GM21526 (cell line): ENCODE measurements at regions not wholly inside any gene's neighbourhood (a gene's known extent, or its start where the extent isn't known, plus 50 kb on each side); places are given as distances from the start of the nearest gene placed in this dataset.

Experiments
- ATAC-seq: cut with Tn5 transposase; IDR thresholded peaks from one replicate; pipeline ENCODE4 v1.9.1; 2021; ENCODE audit warnings: moderate library complexity; ENCODE audit not compliant: unreplicated experiment, low FRiP score

DNA sequence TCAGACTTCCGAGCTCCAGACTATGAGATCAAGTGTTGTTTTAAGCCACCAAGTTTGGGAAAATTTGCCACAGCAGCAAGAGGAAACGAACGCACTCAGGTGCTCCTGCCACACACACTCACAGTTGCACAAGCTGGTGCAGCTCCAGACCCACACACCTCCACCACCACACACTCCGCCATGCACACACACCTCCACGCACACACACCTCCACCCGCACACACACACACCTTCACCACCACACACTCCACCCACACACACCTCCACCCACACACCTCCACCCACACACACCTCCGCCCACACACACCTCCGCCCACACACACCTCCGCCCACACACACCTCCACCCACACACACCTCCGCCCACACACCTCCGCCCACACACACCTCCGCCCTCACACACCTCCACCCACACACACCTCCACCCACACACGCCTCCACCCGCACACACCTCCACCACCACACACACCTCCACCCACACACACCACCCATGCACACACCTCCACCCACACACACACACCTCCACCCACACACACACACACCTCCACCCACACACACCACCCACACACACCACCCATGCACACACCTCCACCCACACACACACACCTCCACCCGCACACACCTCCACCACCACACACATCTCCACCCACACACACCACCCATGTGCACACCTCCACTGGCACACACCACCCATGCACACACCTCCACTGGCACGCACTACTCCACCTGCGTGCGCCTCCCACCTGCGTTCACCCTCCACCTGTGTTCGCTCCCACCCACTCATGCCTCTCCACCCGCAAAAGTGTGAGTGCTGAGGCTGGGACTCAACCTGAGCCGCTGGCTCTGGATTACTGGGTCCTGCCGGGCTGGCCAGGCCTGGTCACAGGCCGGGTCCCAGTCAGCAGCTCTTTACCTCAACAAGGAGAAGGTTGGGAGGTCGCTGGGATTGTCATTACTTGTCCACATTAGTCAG, 175.6 kb downstream of the BMP7 start:
- ATAC-seq, result no peak

GRCh38 chr20:57091748-57092111, 174.7 kb downstream of the BMP7 start:
- no peak for ATAC-seq

DNA sequence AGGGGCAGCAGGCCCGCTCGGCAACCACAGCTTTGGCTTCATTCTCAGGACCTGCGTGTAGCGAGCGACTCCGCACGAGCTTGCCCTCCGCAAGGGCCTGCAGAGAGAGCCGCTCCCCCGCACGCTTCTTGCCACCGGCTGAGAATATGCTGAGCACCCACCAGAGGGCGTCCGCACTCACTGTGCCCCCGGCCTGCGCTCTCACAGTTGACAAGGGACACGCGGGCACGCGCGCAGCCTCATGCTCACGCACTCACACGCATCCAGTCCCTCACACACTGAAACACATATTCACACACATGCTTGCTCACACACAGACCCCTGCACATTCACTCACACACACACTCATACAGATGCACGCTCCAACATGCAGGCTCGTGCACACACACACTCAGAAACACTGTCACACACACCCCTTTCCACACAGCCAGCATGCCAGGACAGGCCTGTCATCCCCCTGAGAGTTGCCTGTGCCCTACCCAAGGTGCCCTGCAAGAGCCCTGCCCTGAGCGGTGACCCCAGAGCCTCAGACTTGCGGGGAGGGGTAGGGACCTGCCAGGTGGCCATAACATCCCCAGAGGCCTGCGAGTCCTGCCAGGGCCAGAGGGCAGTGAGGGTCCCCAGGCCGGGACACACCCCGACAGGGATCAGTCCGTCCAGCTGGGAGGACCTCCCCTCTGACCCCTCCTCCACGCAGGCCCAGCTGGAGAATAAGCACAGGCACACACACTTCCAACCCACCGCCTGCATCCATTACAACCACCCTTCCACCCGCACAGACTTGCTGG, 174.1 kb downstream of the BMP7 start:
- ATAC-seq, result peak; percentile 55

- no peak for ATAC-seq
These were observed 173.4 kb downstream of the BMP7 start for GRCh38 chr20:57092900-57093530.

DNA sequence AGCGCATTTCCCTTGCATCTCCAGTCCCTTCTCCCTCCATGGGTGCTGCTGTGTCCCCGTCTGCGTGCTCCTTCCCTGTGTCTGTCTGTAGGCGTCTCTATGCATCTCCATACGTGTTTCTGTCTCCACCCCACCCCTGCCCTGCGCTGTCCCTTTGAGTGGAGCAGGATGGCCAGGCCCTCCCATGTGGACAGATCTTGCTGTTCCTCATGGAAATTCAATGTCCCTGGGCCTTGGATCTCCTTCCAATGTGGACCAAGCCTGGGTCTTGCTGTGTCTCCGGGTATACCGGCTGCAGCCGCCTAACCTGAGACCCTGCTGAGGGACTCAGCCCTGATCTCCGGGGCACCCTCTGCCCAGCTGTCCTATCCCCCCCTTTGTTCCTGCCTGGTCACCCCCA, 172.7 kb downstream of the BMP7 start:
- ATAC-seq, result no peak

DNA sequence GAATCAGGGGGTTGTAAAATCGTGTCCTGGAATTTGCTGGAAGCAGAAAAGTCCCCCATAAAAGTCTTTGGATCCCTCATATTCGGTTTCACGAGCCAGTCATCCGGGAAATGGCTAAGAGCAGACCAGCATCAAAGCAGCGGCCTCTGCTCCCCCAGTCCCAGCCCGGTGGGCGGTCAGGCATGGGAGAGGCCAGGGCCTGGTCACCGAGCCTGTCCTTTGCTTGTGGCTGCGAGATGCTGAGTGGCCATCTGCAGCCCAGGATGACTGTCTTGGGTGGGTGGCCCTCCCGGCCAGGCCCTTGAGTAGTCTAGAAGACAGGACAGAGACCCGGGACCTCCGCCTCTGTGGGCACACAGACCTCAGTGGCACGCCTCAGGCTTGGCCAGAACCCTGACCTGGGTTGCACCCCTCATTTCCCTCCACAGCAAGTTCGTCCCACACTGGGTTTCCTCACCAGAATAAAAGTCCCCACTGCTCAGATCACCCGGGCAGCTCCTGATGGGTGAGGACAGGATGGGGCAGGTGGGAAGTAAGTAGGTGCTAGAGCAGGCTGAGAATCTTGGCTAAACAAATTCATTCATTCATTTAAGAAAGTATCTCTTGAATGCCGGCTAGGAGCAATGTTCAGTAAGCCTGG, 172.1 kb downstream of the BMP7 start:
- ATAC-seq, result no peak

- no peak for ATAC-seq
These were observed 171.4 kb downstream of the BMP7 start for GRCh38 chr20:57094991-57095390.

GRCh38 chr20:57095426-57095825, 171.0 kb downstream of the BMP7 start:
- no peak for ATAC-seq

GRCh38 chr20:57097245-57097915, 169.1 kb downstream of the BMP7 start:
- ATAC-seq, result no peak

DNA sequence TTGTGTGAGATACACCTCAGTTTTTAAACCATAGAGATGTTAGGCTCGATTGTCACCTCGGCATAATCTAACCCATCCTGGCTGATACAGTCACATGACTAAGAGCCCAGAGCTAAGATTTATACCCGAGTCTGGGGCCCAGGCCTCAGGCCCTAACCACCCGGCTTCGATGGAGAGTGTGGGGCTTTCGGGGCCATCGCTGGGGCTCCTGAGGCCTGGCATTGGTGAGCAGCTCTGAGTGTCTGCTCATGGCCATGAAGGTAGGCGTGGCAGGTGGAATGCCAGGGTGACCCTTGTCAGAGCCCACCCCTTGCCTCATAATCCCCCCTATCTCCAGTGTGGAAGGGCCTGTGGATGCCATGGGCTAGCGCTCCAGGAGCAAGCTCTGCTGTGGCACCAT, 164.3 kb downstream of the BMP7 start:
- ATAC-seq, result no peak

- no peak for ATAC-seq
These were observed 163.9 kb downstream of the BMP7 start for GRCh38 chr20:57102566-57102965.

DNA sequence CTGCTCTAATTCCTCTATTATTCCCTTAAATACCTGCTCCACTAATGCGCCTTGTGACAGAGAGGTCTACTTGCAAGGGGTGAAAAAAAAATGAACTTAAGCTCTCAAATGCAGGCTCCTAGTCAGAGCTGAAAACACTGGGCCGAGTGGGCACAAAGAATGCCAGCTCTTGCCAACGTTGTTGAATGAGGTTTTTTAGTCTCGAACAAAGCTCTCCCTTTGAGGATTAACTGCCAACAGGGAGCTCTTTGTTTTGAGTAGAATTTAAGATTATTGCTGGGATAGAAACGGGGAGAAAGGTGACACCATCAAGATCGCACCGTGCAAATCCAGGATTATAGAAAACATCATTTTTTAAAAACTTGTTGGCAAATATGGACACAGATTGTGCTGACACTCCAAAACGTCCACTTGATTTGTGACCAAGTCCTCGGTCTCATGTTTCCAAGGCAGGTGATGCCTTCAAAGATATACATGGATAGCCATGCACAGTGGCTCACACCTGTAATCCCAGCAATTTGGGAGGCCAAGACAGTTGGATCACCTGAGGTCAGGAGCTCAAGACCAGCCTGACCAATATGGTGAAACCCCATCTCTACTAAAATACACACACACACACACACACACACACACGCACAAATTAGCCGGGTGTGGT, 163.2 kb downstream of the BMP7 start:
- no peak for ATAC-seq

DNA sequence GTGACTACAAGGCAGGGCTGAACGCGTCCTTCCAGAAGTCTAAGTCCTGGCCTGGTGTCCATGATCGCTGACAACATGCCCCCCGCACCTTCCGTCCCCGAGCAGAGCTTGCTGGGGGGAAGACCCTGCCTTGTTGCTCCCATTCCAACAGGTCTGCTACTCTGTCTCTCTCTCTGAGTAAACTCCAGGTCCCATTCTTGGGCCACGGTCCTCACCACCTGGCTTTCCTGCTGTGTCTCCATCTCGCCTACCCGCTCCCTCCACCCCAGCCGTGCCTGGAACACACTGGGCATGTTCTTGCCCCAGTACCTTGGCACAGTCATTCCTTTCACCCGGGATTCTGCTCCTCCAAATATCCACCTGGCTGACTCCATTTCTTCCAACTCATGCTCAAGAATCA, 162.3 kb downstream of the BMP7 start:
- ATAC-seq, result no peak

GRCh38 chr20:57104651-57105204, 161.7 kb downstream of the BMP7 start:
- ATAC-seq, result no peak

DNA sequence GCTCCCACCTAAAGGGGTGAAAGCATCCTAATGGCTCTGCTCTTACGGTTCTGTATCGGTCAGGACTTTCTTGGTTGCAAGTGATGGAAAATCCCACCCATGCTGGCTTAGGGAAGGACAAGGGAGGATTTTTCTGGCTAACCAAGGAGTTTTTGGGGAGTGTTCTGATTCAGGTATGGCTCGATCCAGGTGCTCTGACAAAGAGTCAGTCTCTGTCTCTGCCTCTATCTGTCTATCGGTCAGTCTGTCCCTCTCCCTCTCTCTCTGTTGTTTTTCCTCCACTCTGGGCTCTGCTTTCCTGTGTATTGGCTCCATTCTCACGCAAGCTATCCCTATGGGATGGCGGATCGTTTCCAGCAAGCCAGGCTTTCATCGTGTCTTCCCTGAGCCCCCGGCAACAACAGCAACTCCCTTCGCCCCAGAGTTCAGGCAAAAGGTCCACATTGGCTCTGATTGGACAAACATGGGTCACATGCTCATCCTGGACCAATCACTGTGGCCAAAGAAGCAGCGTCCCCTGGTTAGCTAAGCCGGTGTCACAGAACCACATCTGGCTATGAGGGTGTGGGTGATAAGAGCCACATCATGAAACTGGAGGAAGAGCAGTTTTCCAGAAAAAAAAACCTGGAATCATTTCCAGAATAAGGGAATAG, 160.3 kb downstream of the BMP7 start:
- no peak for ATAC-seq

DNA sequence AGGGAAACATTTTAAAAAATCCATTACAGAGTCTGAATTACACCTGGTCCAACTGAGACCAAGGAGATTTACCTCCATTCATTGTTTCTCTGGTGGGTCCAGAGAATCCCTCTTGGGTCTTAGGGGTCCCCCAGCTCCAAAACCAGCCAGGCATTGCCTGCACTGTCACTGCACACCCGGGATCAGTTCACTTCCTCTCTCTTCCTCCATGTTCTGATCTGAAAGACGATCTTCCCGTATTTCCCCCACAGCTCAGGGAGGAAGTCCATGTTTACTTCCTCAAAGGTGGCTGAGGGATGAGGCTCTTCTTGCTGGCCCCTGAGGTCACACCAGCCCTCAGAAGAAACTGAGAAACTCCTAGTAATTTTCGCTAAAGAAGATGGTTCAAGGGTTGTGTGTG, 159.7 kb downstream of the BMP7 start:
- no peak for ATAC-seq

- ATAC-seq, result no peak
These were observed 159.2 kb downstream of the BMP7 start for GRCh38 chr20:57107208-57107607.

- no peak for ATAC-seq
These were observed 158.2 kb downstream of the BMP7 start for GRCh38 chr20:57108218-57108617.
